ENCODE measurements at regions not wholly inside any gene's neighbourhood (a gene's known extent, or its start where the extent isn't known, plus 50 kb on each side); places are given as distances from the start of the nearest gene placed in this dataset.

- no peak for DNase-seq
Observed at GRCh38 chr1:221164951-221165838, 286.0 kb downstream of the HLX start.

- DNase-seq = no peak
Observed at GRCh38 chr1:221165839-221166500, 286.7 kb downstream of the HLX start.

- no peak for DNase-seq
Observed at GRCh38 chr1:221166559-221167318, 287.5 kb downstream of the HLX start.

GRCh38 chr1:221169447-221169889 lies 290.2 kb downstream of the HLX start:
- DNase-seq = no peak

GRCh38 chr1:221170171-221170570 lies 290.9 kb downstream of the HLX start:
- DNase-seq = no peak

- DNase-seq = no peak
Observed at GRCh38 chr1:221171768-221172167, 292.5 kb downstream of the HLX start.

GRCh38 chr1:221172841-221173240 lies 293.6 kb downstream of the HLX start:
- DNase-seq = no peak

GRCh38 chr1:221174330-221174993 lies 295.2 kb downstream of the HLX start:
- DNase-seq = no peak

GRCh38 chr1:221175249-221175648 lies 296.0 kb downstream of the HLX start:
- DNase-seq = no peak

- DNase-seq = no peak
Observed at GRCh38 chr1:221180704-221181368, 301.6 kb downstream of the HLX start.

GRCh38 chr1:221182791-221183533 lies 303.7 kb downstream of the HLX start:
- no peak for DNase-seq

- DNase-seq = no peak
Observed at GRCh38 chr1:221184131-221184794, 305.0 kb downstream of the HLX start.

GRCh38 chr1:221187174-221187573 lies 307.9 kb downstream of the HLX start:
- DNase-seq = no peak

GRCh38 chr1:221188458-221188857 lies 309.2 kb downstream of the HLX start:
- DNase-seq = no peak

GRCh38 chr1:221190249-221190648 lies 311.0 kb downstream of the HLX start:
- no peak for DNase-seq

GRCh38 chr1:221192055-221192454 lies 312.8 kb downstream of the HLX start:
- no peak for DNase-seq

- DNase-seq = no peak
Observed at GRCh38 chr1:221200464-221200863, 321.2 kb downstream of the HLX start.

GRCh38 chr1:221201773-221202172 lies 322.5 kb downstream of the HLX start:
- no peak for DNase-seq

GRCh38 chr1:221203224-221204054 lies 324.2 kb downstream of the HLX start:
- peak; percentile 23 for DNase-seq

All from NCI-H2029 treated with DMSO at 0.1 percent for 48 hours (cell line).